ENCODE measurements at regions not wholly inside any gene's neighbourhood (a gene's known extent, or its start where the extent isn't known, plus 50 kb on each side); places are given as distances from the start of the nearest gene placed in this dataset.

GRCh38 chr22:49502126-49502826 lies 325.4 kb downstream of the BRD1 start:
- Histone ChIP-seq H3K9me3 (peaks cover 0 to 4% (median 0%) of the 10 kb centered on the region in 4 donors), H3K27me3 (no peaks in the 10 kb centered on the region), H3K36me3 (no peaks in the 10 kb centered on the region), H3K27ac (no peak overlapping the region), H3K4me3 (no peak overlapping the region), H3K4me1 (no peaks in the 10 kb centered on the region)
- WGBS, 5 donors = 61 to 82% (median 72%) methylated on average over 13 of the region's 13 CpGs
- no peak for TF ChIP-seq EP300 (IDR thresholded peaks at IDR 0.05)
- no peak for TF ChIP-seq POLR2AphosphoS5 (IDR thresholded peaks at IDR 0.05)
- TF ChIP-seq POLR2A (IDR thresholded peaks at IDR 0.05) = no peak
- no peak for TF ChIP-seq CTCF (IDR thresholded peaks at IDR 0.05)
- no peak for DNase-seq
- intact Hi-C loops (cut with DNase I; ENCODE audit: low total_unique reads) = no loop called here

- intact Hi-C loops (cut with DNase I; ENCODE audit: low total_unique reads) = no loop called here
These were observed 326.7 kb downstream of the BRD1 start for GRCh38 chr22:49500942-49501395.

GRCh38 chr22:49500076-49500460 lies 327.6 kb downstream of the BRD1 start:
- Histone ChIP-seq H3K27me3 (no peaks in the 10 kb centered on the region), H3K9me3 (peaks cover 0 to 11% (median 6%) of the 10 kb centered on the region in 4 donors), H3K27ac (no peak overlapping the region), H3K36me3 (no peaks in the 10 kb centered on the region), H3K4me3 (no peak overlapping the region), H3K4me1 (no peaks in the 10 kb centered on the region)
- no peak for DNase-seq
- TF ChIP-seq EP300 (IDR thresholded peaks at IDR 0.05) (no peak), POLR2AphosphoS5 (IDR thresholded peaks at IDR 0.05) (no peak), CTCF (IDR thresholded peaks at IDR 0.05) (no peak), POLR2A (IDR thresholded peaks at IDR 0.05) (no peak)
- intact Hi-C loops (cut with DNase I; ENCODE audit: low total_unique reads) = no loop called here

More at GRCh38 chr22:49500942-49501395, 326.7 kb downstream of the BRD1 start:
- Histone ChIP-seq H3K27ac (no peak overlapping the region), H3K36me3 (no peaks in the 10 kb centered on the region), H3K4me1 (no peaks in the 10 kb centered on the region), H3K4me3 (no peak overlapping the region), H3K9me3 (peaks cover 0 to 10% (median 6%) of the 10 kb centered on the region in 4 donors), H3K27me3 (no peaks in the 10 kb centered on the region)
- TF ChIP-seq POLR2A (IDR thresholded peaks at IDR 0.05) (peak in 2 of 4 donors; percentile 23 to 36), CTCF (IDR thresholded peaks at IDR 0.05) (no peak), POLR2AphosphoS5 (IDR thresholded peaks at IDR 0.05) (no peak), EP300 (IDR thresholded peaks at IDR 0.05) (no peak)
- no peak for DNase-seq
- WGBS, 5 donors = 93 to 99% (median 97%) methylated on average over 2 of the region's 2 CpGs

GRCh38 chr22:49499433-49500075 lies 328.1 kb downstream of the BRD1 start:
- DNase-seq = no peak
- no peaks in the 10 kb centered on the region for H3K36me3 ChIP-seq
- intact Hi-C loops (cut with DNase I; ENCODE audit: low total_unique reads) = no loop called here
- TF ChIP-seq POLR2A (IDR thresholded peaks at IDR 0.05) (no peak), EP300 (IDR thresholded peaks at IDR 0.05) (no peak), POLR2AphosphoS5 (IDR thresholded peaks at IDR 0.05) (no peak), CTCF (IDR thresholded peaks at IDR 0.05) (no peak)
- H3K27me3 ChIP-seq = no peaks in the 10 kb centered on the region
- no peaks in the 10 kb centered on the region for H3K4me1 ChIP-seq
- WGBS, 5 donors = 80 to 88% (median 86%) methylated on average over 1 of the region's 1 CpG
- H3K9me3 ChIP-seq = peaks cover 0 to 11% (median 6%) of the 10 kb centered on the region in 4 donors
- H3K27ac ChIP-seq = no peak overlapping the region
- H3K4me3 ChIP-seq = no peak overlapping the region
